Left renal pelvis (tissue), 4 donors: ENCODE measurements at regions not wholly inside any gene's neighbourhood (a gene's known extent, or its start where the extent isn't known, plus 50 kb on each side); places are given as distances from the start of the nearest gene placed in this dataset.
"Not testable (repeated sequence)": the region's sequence is repeated elsewhere in the genome, so short reads cannot be mapped to it uniquely, and the experiment has no call there.

Experiments
- DNase-seq, 4 donors: peaks; one replicate each; pipeline ENCODE4 v3.0.0-alpha.2; 2013; ENCODE audit warnings: low read depth in 4 of 4, low spot score in 3 of 4

GRCh38 chr21:41612674-41613532 is 104.9 kb upstream of the TMPRSS2 start:
- DNase-seq: no peak

GRCh38 chr21:41611966-41612606 is 104.1 kb upstream of the TMPRSS2 start:
- no peak for DNase-seq

- DNase-seq: no peak
Observed at GRCh38 chr21:41611441-41611840, 103.5 kb upstream of the TMPRSS2 start.

- DNase-seq: not testable (repeated sequence)
Observed at GRCh38 chr21:41610840-41611115, 102.8 kb upstream of the TMPRSS2 start.

DNA sequence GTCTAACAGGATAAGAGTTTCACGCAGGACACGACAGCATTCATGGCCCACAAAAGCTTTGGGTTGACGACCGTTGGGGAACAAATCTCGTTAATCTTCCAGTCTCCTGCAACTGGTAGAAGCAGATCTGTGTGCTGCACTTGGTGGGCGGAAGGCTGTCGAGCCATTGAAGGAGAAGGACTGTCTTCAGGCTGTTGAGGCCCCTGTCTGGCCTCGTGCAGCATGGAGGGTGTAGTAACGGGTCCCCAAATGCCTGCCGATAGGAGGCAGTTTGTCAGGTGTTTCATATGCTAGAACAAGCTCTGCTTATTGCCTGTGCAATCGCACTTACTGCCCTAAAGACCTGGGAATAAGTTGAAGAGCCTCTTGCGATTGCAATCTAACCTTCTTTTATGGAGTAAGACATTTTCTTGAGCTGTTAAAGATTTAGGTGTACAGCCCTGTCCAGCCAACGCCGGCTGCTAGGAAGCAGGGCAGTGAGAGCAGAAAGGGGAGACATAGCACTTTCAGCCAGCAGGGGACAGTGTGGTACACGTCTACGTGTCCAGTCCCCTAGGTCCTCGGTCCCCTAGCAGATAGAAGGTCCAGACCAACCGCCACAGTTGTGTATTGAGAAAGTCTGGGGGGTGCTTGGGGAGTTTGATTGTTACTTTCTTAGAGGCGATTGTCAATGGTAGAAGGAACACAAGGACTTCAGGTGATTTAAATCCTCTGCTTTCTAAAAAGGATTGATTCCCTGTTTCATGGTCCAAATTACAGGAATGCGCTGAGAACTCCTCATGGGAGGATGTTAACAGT is 102.3 kb upstream of the TMPRSS2 start:
- DNase-seq: no peak

GRCh38 chr21:41606706-41607105 is 98.7 kb upstream of the TMPRSS2 start:
- DNase-seq: no peak

DNA sequence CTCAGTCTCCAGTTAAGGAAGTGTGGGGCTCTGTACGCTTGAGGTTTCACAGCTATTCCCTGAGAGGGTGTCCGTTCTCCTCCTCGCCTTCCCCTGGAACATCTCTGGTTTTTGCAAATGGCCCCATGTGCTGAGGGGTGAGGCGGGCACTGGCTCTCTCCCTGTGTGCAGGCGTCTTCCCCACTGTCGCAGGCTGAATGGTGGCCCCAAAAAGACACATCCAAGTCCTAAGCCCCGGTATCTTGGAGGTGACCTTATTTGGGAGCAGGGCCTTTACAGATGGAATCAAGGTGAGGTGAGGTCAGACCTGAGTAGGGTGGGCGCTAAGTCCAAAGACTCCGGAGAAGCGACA is 98.0 kb upstream of the TMPRSS2 start:
- DNase-seq: no peak

DNA sequence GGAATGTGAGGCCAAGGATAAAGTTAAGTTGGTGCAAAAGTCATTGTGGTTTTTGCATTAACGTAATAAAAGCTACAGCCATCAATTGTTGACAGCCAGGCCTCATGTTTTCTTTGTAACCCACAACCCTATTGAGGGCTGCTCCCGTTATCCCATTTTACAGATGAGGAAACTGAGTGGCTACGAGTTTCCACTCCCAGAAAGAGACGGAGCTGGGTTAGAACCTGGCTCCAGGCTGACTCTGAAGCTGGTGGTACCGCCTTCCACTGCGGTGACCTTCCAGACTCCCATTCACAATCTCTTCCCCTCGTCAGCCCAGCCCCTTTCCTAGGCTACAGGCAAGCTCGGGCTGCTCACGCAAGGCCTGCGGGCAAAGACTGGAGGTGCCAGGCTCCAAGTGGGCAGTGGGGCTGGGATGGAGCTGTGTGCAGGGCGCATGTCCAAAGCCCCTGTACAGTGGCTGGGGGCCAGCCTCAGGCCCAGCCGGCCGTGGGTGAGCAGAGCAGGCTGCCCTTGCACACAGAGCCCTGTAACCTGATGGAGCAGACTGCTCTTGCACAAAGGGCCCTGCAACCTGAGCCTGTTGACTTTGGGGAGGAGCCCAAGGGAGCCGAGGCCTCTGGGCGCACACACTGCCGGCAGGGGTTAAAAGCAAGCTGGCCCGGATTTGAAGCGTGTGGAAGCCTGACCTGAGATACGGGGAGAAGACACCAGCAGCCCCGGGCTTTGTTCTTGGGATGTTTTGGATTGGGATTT is 97.4 kb upstream of the TMPRSS2 start:
- DNase-seq: no peak

DNA sequence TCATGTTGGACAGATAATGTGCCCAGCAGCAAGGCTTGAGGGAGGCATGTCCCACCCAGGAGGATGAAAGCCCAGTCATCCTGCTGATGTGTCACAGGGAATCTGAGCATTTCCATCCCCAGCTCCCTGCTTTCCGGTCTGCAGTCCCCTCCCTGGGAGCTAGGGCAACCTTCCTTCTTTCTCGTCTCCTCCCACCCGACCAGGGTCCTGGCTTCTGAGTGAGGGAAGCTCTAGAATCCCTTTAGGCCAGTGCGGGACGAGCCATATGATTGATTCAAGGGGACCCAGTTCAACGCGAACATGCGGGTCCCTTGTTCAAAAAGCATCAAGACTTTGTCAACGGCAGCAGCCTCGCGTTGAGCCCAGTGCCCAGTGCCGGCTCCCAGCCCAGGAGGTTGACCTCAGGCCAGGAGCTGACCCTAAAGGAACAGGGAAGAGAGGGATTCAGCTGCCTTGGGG is 96.7 kb upstream of the TMPRSS2 start:
- no peak for DNase-seq

DNA sequence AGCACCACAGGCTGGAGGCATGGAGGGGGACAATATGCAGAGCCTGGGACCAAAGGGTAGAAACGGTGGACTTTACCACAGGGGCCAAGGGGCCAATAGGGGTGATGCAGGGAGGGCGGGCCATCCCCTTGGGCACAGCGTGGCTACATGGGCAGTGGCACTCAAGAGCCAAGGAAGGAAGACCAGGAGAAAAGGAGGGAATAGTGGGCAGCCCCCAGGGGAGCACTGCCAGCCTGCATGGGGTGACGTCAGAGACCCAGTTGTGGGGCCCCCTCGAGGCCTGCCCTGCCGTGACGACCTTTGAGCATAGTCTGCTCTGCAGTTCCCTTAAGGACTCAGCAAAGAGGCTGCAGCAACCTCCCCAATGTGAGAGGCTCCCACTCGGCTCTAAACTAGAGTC is 95.5 kb upstream of the TMPRSS2 start:
- no peak for DNase-seq

DNA sequence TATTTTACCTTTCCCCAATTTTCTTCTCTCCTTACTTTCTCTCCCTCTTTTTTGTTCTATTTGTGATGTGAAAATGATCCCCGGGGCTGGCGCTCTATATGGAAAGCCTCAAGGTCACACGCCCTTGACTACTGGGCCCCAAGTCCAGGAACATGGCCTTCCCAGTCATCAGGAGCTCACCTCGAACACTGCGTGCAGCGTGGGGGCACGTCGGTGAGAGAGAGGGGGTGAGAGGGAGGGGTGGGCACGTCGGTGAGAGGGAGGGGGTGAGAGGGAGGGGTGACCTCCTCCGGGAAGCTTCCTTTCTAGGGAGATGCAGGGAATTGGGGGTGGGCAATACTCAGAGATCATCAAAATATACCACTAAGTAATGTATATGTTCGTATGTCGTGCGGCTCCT is 94.6 kb upstream of the TMPRSS2 start:
- no peak for DNase-seq

- no peak for DNase-seq
Observed at GRCh38 chr21:41601573-41602368, 93.8 kb upstream of the TMPRSS2 start.

GRCh38 chr21:41600961-41601572 is 93.1 kb upstream of the TMPRSS2 start:
- no peak for DNase-seq

DNA sequence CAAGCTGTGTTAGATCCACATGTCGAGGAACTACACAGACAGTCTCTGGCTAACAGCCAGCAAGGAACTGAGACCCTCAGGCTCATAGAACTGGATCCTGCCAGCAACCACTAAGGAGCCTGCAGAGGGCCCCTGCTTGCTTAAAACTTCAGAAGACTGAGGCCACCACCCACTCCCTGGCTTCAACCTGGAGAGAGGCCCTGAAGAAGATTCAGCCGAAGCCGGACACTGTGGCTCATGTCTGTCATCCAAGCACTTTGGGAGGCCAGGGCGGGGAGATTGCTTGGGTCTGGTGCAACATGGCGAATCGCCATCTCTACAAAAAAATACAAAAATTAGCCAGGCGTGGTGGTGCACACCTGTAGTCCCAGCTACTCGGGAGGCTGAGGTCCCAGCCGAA is 92.6 kb upstream of the TMPRSS2 start:
- DNase-seq: no peak

DNA sequence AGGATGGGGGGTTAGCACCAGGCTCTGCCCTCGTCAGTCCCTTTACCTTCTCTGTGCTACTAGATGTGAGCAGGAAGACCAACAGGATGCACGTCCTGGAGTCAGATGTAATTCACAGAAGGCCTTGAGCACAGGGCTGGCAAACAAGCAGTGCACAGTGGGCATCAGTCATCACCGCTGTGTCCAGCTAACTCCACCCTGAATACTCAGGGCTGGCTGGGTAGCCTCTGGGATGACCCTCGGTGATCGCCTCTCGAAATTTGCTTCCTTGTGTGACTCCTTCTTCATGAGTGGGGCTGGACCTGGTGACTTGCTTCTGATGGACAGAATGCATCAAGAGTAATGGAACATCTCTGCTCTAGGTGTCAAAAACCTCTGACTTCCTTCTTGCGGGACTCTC is 92.2 kb upstream of the TMPRSS2 start:
- no peak for DNase-seq

- DNase-seq: no peak
Observed at GRCh38 chr21:41598561-41599431, 90.8 kb upstream of the TMPRSS2 start.

DNA sequence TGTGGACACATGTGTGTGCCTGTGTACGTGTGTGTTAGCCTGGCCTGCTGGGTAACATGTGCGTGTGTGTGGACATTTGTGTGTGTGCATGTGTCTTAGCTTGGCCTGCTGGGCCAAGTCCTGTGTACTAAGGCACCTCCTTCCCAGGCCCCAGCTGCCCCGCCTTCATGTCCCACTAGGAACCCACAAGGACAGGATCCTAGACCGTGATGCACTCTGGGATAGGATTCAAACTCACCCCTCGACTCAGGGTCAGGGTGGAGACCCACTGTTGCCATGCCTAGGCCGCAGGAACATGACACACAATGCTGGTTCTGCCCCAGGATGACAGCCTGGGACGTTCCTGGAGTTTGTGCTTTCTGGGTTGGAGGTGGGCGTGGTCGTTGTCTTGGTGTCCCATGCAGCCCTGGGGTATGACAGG is 89.9 kb upstream of the TMPRSS2 start:
- no peak for DNase-seq

- no peak for DNase-seq
Observed at GRCh38 chr21:41597227-41597626, 89.3 kb upstream of the TMPRSS2 start.
